ENCODE measurements at regions not wholly inside any gene's neighbourhood (a gene's known extent, or its start where the extent isn't known, plus 50 kb on each side); places are given as distances from the start of the nearest gene placed in this dataset.

GRCh38 chr2:65868177-65868576, 435.8 kb upstream of the SPRED2 start:
- Histone ChIP-seq H3K27me3 (ENCODE audit: control insufficient read depth in 1 of 2, insufficient read depth in 2 of 2, low read length in 2 of 2) (peaks cover 0 to 18% of the 10 kb centered on the region in 2 experiments; a peak in 2 of 5 replicates), H3K4me3 (replicated peaks in 1 of 3; ENCODE audit: insufficient read depth in 1 of 3, low read depth in 2 of 3, low read length in 3 of 3) (no peak overlapping the region), H3K4me1 (ENCODE audit: insufficient read depth, low read length) (no peaks in the 10 kb centered on the region), H2AFZ (ENCODE audit: low read length) (no peak overlapping the region), H4K20me1 (ENCODE audit: insufficient read depth, low read length) (no peaks in the 10 kb centered on the region), H3K27ac (ENCODE audit: extremely low read length, insufficient read depth, low read length) (no peak overlapping the region), H3K9me3 (ENCODE audit: low read length) (no peaks in the 10 kb centered on the region), H3K79me2 (ENCODE audit: insufficient read depth, low read length) (no peaks in the 10 kb centered on the region), H3K36me3 (replicated peaks in 1 of 2; ENCODE audit: control insufficient read depth in 1 of 2, insufficient read depth in 2 of 2, low read length in 2 of 2) (no peaks in the 10 kb centered on the region), H3K9ac (ENCODE audit: insufficient read depth, low read depth, low read length) (no peak overlapping the region), H3K4me2 (ENCODE audit: low read depth, low read length) (no peak overlapping the region)
- DNase-seq (ENCODE audit: low spot score), result no peak
- CTCF ChIA-PET (ENCODE audit: low intra/inter-chr PET ratio, low total read pairs), result no interaction called here
- in situ Hi-C loops (cut with HindIII; ENCODE audit: extremely low pct_ligation_motif_present, low pct_unique_long_range_greater_than_20kb), result no loop called here
- no TSS peak for BruUV-seq (replicated peaks)
- FAIRE-seq, result no peak
- 10% methylated on average over 4 of the region's 5 CpGs for WGBS (ENCODE audit: low lambda C conversion rate)
- POLR2A ChIA-PET, result no interaction called here
- intact Hi-C loops (cut with micrococcal nuclease; ENCODE audit: unreplicated experiment), result no loop called here
- ATAC-seq, result no peak
- TF ChIP-seq PITX1 (CRISPR knock-in tag; IDR thresholded peaks at IDR 0.05), result no peak
- no peak for TF ChIP-seq PRDM15 (CRISPR knock-in tag; IDR thresholded peaks at IDR 0.05)
- no peak for TF ChIP-seq KDM5B (CRISPR knock-in tag; IDR thresholded peaks at IDR 0.05; ENCODE audit: borderline replicate concordance)
- no peak for TF ChIP-seq ZNF530 (CRISPR knock-in tag; IDR thresholded peaks at IDR 0.05; ENCODE audit: low read depth)
- TF ChIP-seq FOXK1 (CRISPR knock-in tag; IDR thresholded peaks at IDR 0.05; ENCODE audit: borderline replicate concordance, low read depth), result no peak
- TF ChIP-seq BRF2 (CRISPR knock-in tag; IDR thresholded peaks at IDR 0.05), result no peak
- no peak for TF ChIP-seq BRD4 (CRISPR knock-in tag; IDR thresholded peaks at IDR 0.05)
- TF ChIP-seq RBAK (CRISPR knock-in tag; IDR thresholded peaks at IDR 0.05), result no peak
- TF ChIP-seq GLMP (CRISPR knock-in tag; IDR thresholded peaks at IDR 0.05; ENCODE audit: borderline replicate concordance), result no peak
- TF ChIP-seq ZNF605 (CRISPR knock-in tag; IDR thresholded peaks at IDR 0.05), result no peak
- TF ChIP-seq ZNF674 (CRISPR knock-in tag; IDR thresholded peaks at IDR 0.05; ENCODE audit: low read depth), result no peak
- TF ChIP-seq ZNF616 (CRISPR knock-in tag; IDR thresholded peaks at IDR 0.05; ENCODE audit: low read depth), result no peak
- TF ChIP-seq ZNF703 (CRISPR knock-in tag; IDR thresholded peaks at IDR 0.05; ENCODE audit: borderline replicate concordance), result no peak
- TF ChIP-seq CEBPB (IDR thresholded peaks at IDR 0.05; ENCODE audit: borderline replicate concordance, low read depth, low read length), result no peak
- TF ChIP-seq ZBTB14 (CRISPR knock-in tag; IDR thresholded peaks at IDR 0.05), result no peak
- TF ChIP-seq KLF12 (CRISPR knock-in tag; IDR thresholded peaks at IDR 0.05; ENCODE audit: borderline replicate concordance), result no peak
- TF ChIP-seq ZNF329 (CRISPR knock-in tag; IDR thresholded peaks at IDR 0.05; ENCODE audit: low read depth), result no peak
- TF ChIP-seq ZNF879 (CRISPR knock-in tag; IDR thresholded peaks at IDR 0.05), result no peak
